PC-3 (cell line): ENCODE measurements at regions not wholly inside any gene's neighbourhood (a gene's known extent, or its start where the extent isn't known, plus 50 kb on each side); places are given as distances from the start of the nearest gene placed in this dataset.
A peak's percentile ranks its signal among the peaks of the same experiment; 100 is the strongest.

Experiments used
- ATAC-seq: fragments of 200-7000 bp; cut with Tn5 transposase; 2 replicates; pipeline ENCODE4 v1.9.1; 2020; ENCODE audit warnings: mild to moderate bottlenecking, moderate library complexity
- BruUV-seq: library from RNA; stranded (reverse); fragments of 400-500 nt; replicated peaks from 2 replicates; lab custom pipeline; 2021; lab: Mats Ljungman, UMichigan
- CTCF ChIA-PET: fragments of 300-600 bp; sonication (Branson Sonifier 250); formaldehyde crosslinking; loops from one replicate; lab custom pipeline; 2022; ENCODE audit warnings: antibody characterized with exemption; lab: Charles Lee
- POLR2A ChIA-PET: fragments of 300-600 bp; sonication (Branson Sonifier 250); formaldehyde crosslinking; loops from one replicate; lab custom pipeline; 2022; ENCODE audit warnings: antibody characterized with exemption; ENCODE audit not compliant: unreplicated experiment; lab: Charles Lee
- DNase-seq: peaks from one replicate; pipeline ENCODE4 v3.0.0-alpha.2; 2015
- H2AFZ ChIP-seq: fragments of 300-600 bp; sonication (generic); 2 replicates; pipeline ENCODE4 v1.6.0; 2016; ENCODE audit warnings: antibody characterized with exemption, low read length
- H3F3A ChIP-seq: fragments of 300-600 bp; sonication (generic); one replicate; pipeline ENCODE4 v1.6.0; 2017; ENCODE audit warnings: antibody characterized with exemption, low read length, control low read depth, mild to moderate bottlenecking; ENCODE audit not compliant: unreplicated experiment
- H3K27ac ChIP-seq: fragments of 300-600 bp; sonication (generic); 2 replicates; pipeline ENCODE4 v1.5.1; 2016; ENCODE audit warnings: mild to moderate bottlenecking, low read length
- H3K27me3 ChIP-seq: fragments of 300-600 bp; sonication (generic); 2 replicates; pipeline ENCODE4 v1.6.1; 2016; ENCODE audit warnings: low read length, mixed read lengths
- H3K36me3 ChIP-seq: fragments of 300-600 bp; sonication (generic); 2 replicates; pipeline ENCODE4 v1.6.1; 2016; ENCODE audit warnings: low read depth, mixed run types, low read length, mixed read lengths
- H3K4me1 ChIP-seq: fragments of 300-600 bp; sonication (generic); 2 replicates; pipeline ENCODE4 v1.5.1; 2016; ENCODE audit warnings: low read length; ENCODE audit not compliant: insufficient read depth
- H3K4me2 ChIP-seq: fragments of 300-600 bp; sonication (generic); 2 replicates; pipeline ENCODE4 v1.6.0; 2016; ENCODE audit warnings: low read length
- H3K4me3 ChIP-seq: fragments of 300-600 bp; sonication (generic); 2 replicates; pipeline ENCODE4 v1.5.1; 2016; ENCODE audit warnings: mild to moderate bottlenecking, low read length, mixed read lengths
- H3K79me2 ChIP-seq: fragments of 300-600 bp; sonication (generic); 2 replicates; pipeline ENCODE4 v1.6.1; 2017; ENCODE audit warnings: low read length, mixed read lengths
- H3K9ac ChIP-seq: fragments of 300-600 bp; sonication (generic); 2 replicates; pipeline ENCODE4 v1.6.0; 2016; ENCODE audit warnings: mild to moderate bottlenecking, low read length
- H3K9me2 ChIP-seq: fragments of 300-600 bp; sonication (generic); replicated peaks from 2 replicates; pipeline ENCODE4 v1.6.1; 2016; ENCODE audit warnings: mixed run types, low read length, mixed read lengths
- H3K9me3 ChIP-seq: fragments of 300-600 bp; sonication (generic); 2 replicates; pipeline ENCODE4 v1.6.1; 2016; ENCODE audit warnings: low read length, mixed read lengths
- H4K20me1 ChIP-seq: fragments of 300-600 bp; sonication (generic); 2 replicates; pipeline ENCODE4 v1.6.1; 2016; ENCODE audit warnings: low read length, mixed read lengths
- CTCF ChIP-seq: fragments of 300-600 bp; sonication (generic); conservative IDR thresholded peaks from 2 replicates; pipeline ENCODE4 v1.5.1; 2017; ENCODE audit warnings: antibody characterized with exemption, low read depth, mild to moderate bottlenecking, low read length
- EZH2 ChIP-seq: fragments of 300-600 bp; sonication (generic); IDR thresholded peaks from one replicate; pipeline ENCODE4 v1.6.1; 2017; ENCODE audit warnings: antibody characterized with exemption, mild to moderate bottlenecking, low read length; ENCODE audit not compliant: unreplicated experiment
- EZH2phosphoT487 ChIP-seq: fragments of 300-600 bp; sonication (generic); IDR thresholded peaks from 2 replicates; pipeline ENCODE4 v1.6.1; 2018; ENCODE audit warnings: mild to moderate bottlenecking, antibody characterized with exemption, low read length, borderline replicate concordance
- intact Hi-C: fragments of 100-400 bp; cut with micrococcal nuclease; formaldehyde crosslinking; loops from 2 replicates; pipeline ENCODE4 v1.9.0; 2023

- ChIA-PET CTCF (no interaction called here), POLR2A (no interaction called here)
- H3K27me3 ChIP-seq: no peaks in the 10 kb centered on the region
- DNase-seq (no peak), ATAC-seq (no peak)
- no peaks in the 10 kb centered on the region for H4K20me1 ChIP-seq
- TF ChIP-seq CTCF: no peak
- no peak for TF ChIP-seq EZH2phosphoT487
- TF ChIP-seq EZH2: no peak
- no TSS peak for BruUV-seq
- no peak overlapping the region for H3K27ac ChIP-seq
- H3K9me2 ChIP-seq: no peaks in the 10 kb centered on the region
- no peak overlapping the region for H3K9ac ChIP-seq
- H3K4me3 ChIP-seq: no peak overlapping the region
- H3K36me3 ChIP-seq: no peaks in the 10 kb centered on the region
- H3F3A ChIP-seq: no peaks in the 10 kb centered on the region
- no peak overlapping the region for H3K4me2 ChIP-seq
- H2AFZ ChIP-seq: no peak overlapping the region
- no peaks in the 10 kb centered on the region; the same call in 1 of the 2 replicates for H3K4me1 ChIP-seq
- H3K9me3 ChIP-seq: no peaks in the 10 kb centered on the region
- no peaks in the 10 kb centered on the region for H3K79me2 ChIP-seq
- intact Hi-C loops: no loop called here
Observed at GRCh38 chr3:168362156-168362555, 266.4 kb upstream of the GOLIM4 start.

GRCh38 chr3:168360993-168361392 lies 265.3 kb upstream of the GOLIM4 start:
- intact Hi-C loops: no loop called here
- CTCF ChIA-PET: no interaction called here
- Histone ChIP-seq H3F3A (no peaks in the 10 kb centered on the region), H3K9me3 (no peaks in the 10 kb centered on the region), H3K79me2 (no peaks in the 10 kb centered on the region), H3K4me2 (no peak overlapping the region), H3K27ac (no peak overlapping the region), H2AFZ (no peak overlapping the region), H3K9me2 (no peaks in the 10 kb centered on the region), H3K9ac (no peak overlapping the region), H4K20me1 (no peaks in the 10 kb centered on the region), H3K36me3 (no peaks in the 10 kb centered on the region), H3K27me3 (no peaks in the 10 kb centered on the region), H3K4me1 (no peaks in the 10 kb centered on the region; the same call in 1 of the 2 replicates), H3K4me3 (no peak overlapping the region)
- no TSS peak for BruUV-seq
- POLR2A ChIA-PET: no interaction called here
- ATAC-seq: peak; percentile 89
- TF ChIP-seq CTCF: no peak
- TF ChIP-seq EZH2phosphoT487: no peak
- TF ChIP-seq EZH2: no peak
- peak; percentile 51 for DNase-seq
